ENCODE measurements at regions not wholly inside any gene's neighbourhood (a gene's known extent, or its start where the extent isn't known, plus 50 kb on each side); places are given as distances from the start of the nearest gene placed in this dataset.

GRCh38 chr1:244291236-244292201 is 160.2 kb downstream of the ADSS2 start:
- TF ChIP-seq CTCF (IDR thresholded peaks at IDR 0.05), result no peak
- TF ChIP-seq STAT6 (CRISPR knock-in tag; conservative IDR thresholded peaks at IDR 0.05; ENCODE audit: low read depth), result no peak
- no peak for TF ChIP-seq FOXK1 (CRISPR knock-in tag; IDR thresholded peaks at IDR 0.05)
